ENCODE measurements at regions not wholly inside any gene's neighbourhood (a gene's known extent, or its start where the extent isn't known, plus 50 kb on each side); places are given as distances from the start of the nearest gene placed in this dataset.
"Not testable (repeated sequence)": the region's sequence is repeated elsewhere in the genome, so short reads cannot be mapped to it uniquely, and the experiment has no call there.

GRCh38 chr13:50527612-50528509 lies 315.6 kb downstream of the DLEU7 start:
- DNase-seq = no peak

GRCh38 chr13:50529154-50529882 lies 314.2 kb downstream of the DLEU7 start:
- no peak for DNase-seq

- DNase-seq = no peak
Observed at GRCh38 chr13:50531917-50532899, 311.3 kb downstream of the DLEU7 start.

GRCh38 chr13:50535050-50535449 lies 308.4 kb downstream of the DLEU7 start:
- no peak for DNase-seq

GRCh38 chr13:50537029-50537428 lies 306.5 kb downstream of the DLEU7 start:
- DNase-seq = no peak

GRCh38 chr13:50539791-50540530 lies 303.5 kb downstream of the DLEU7 start:
- no peak for DNase-seq

GRCh38 chr13:50543141-50543540 lies 300.4 kb downstream of the DLEU7 start:
- no peak for DNase-seq

- DNase-seq = no peak
Observed at GRCh38 chr13:50543782-50544181, 299.7 kb downstream of the DLEU7 start.

- no peak for DNase-seq
Observed at GRCh38 chr13:50544211-50544610, 299.3 kb downstream of the DLEU7 start.

GRCh38 chr13:50547175-50547574 lies 296.3 kb downstream of the DLEU7 start:
- not testable (repeated sequence) for DNase-seq

- DNase-seq = no peak
Observed at GRCh38 chr13:50548586-50548985, 294.9 kb downstream of the DLEU7 start.

GRCh38 chr13:50549221-50549942 lies 294.1 kb downstream of the DLEU7 start:
- DNase-seq = no peak

- DNase-seq = no peak
Observed at GRCh38 chr13:50550151-50550550, 293.3 kb downstream of the DLEU7 start.

GRCh38 chr13:50552424-50552966 lies 291.0 kb downstream of the DLEU7 start:
- DNase-seq = no peak

- DNase-seq = no peak
Observed at GRCh38 chr13:50561739-50562138, 281.8 kb downstream of the DLEU7 start.

GRCh38 chr13:50566646-50567045 lies 276.8 kb downstream of the DLEU7 start:
- DNase-seq = no peak

- no peak for DNase-seq
Observed at GRCh38 chr13:50572129-50572528, 271.4 kb downstream of the DLEU7 start.

GRCh38 chr13:50573066-50573465 lies 270.4 kb downstream of the DLEU7 start:
- DNase-seq = no peak

GRCh38 chr13:50574731-50575130 lies 268.8 kb downstream of the DLEU7 start:
- no peak for DNase-seq

- DNase-seq = no peak
Observed at GRCh38 chr13:50575138-50575537, 268.4 kb downstream of the DLEU7 start.

Measured in left kidney (tissue), 1 donor.